Pons (tissue), 1 donor: ENCODE measurements at regions not wholly inside any gene's neighbourhood (a gene's known extent, or its start where the extent isn't known, plus 50 kb on each side); places are given as distances from the start of the nearest gene placed in this dataset.
"Not testable (repeated sequence)": the region's sequence is repeated elsewhere in the genome, so short reads cannot be mapped to it uniquely, and the experiment has no call there.

Source experiments
- DNase-seq: peaks from one replicate; pipeline ENCODE4 v3.0.0-alpha.2; 2016; ENCODE audit warnings: low spot score

- DNase-seq, result no peak
Measured at GRCh38 chr9:94033383-94033782, 50.9 kb upstream of the PTPDC1 start.

DNA sequence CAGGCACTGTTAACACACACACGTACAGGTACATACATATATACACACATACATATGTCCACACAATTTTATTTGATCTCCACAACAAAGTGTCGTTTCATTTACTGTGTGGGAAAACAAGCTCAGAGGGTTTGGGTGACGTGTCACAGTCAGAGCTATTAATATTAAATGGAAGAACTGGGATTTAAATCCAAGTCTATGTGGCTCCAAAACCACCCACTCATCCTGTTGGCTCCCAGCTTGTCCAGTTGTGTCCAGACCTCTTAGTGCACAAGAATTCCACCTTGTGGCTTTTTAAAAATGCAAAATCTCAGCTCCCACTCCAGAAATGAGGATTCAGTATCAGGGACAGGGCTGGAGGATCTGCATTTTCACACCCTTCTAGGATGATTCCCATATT lies 52.3 kb upstream of the PTPDC1 start:
- DNase-seq, result no peak

DNA sequence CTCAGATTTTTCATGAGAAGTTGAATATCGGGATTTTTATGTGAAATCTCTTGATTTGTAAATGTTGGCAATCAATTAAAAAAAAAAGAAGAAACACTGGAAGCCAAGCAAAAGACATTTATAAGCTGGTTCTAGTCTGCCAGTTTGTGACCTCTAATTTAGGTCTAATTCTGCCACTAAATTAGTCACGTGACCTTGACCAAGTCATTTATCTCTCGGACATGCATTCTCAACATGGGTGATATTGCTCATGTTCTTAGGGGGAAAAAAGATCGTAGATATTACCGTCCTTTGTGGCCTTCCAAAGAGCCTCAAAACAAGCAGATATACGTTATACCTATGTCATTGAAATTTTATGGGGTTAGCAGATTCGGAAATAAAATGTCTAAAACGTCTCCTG lies 52.9 kb upstream of the PTPDC1 start:
- no peak for DNase-seq

DNA sequence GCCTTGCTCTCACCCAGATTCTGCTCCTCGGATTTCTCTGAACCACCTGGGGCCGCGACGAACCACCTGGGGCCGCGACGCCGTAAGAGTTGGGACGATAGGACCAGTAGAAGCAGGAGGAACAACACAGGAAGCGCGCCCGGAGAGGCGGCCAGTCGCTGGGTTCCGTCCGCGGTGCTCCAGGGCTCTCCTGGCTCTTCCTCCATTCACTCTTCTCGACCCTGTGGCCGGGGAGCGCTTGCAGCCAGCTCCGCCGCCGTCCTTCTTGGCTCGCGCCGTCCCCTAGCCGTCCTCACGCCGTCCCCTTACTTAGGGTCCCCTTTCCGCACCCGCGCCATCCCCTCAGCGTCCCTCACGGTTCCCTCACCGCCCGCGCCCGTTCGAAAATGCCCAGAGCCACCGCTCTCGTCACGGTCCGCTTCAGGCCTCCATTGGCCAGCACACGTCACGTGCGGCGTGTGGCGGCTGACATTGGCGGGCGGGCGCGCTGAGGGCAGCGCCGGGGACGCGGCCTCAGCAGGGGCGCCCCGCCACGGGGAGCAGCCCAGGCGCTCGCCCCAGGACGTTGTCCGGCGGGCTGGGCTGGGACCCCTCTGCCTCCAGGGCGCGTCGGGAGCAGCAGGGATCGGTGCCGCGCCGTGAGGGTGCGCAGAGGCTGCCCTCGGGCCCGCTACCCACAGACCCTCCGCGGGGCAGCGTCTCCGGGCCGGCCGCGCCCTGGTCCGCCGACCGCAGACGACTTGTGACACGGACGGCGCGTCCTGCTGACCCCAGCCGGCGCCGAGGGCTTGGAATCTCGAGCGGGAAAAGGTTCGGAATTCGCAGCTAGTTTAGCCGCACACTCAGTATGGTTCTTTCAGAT lies 53.7 kb upstream of the PTPDC1 start:
- peak; percentile 79 for DNase-seq

DNA sequence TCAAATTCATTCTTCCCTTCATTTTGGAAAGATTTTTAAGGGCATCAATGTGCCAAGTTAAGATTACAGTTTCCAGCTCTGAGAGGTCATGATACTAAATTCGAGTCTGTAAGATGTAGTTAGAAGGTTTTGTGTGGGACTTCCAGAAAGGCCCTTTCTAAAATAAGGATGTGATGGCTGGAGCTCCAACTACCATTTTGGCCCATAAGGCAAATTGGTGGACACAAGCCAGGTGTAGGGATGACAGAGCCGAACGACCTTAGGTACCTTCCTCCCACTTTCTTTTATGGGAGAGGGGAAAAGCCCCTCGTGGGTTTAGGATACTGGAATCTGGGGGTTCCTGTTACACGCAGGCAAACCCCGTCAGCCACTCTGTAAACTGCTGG lies 54.3 kb upstream of the PTPDC1 start:
- DNase-seq, result no peak

GRCh38 chr9:94026816-94027215 lies 57.4 kb upstream of the PTPDC1 start:
- DNase-seq, result no peak

GRCh38 chr9:94022476-94022875 lies 61.8 kb upstream of the PTPDC1 start:
- DNase-seq, result not testable (repeated sequence)

DNA sequence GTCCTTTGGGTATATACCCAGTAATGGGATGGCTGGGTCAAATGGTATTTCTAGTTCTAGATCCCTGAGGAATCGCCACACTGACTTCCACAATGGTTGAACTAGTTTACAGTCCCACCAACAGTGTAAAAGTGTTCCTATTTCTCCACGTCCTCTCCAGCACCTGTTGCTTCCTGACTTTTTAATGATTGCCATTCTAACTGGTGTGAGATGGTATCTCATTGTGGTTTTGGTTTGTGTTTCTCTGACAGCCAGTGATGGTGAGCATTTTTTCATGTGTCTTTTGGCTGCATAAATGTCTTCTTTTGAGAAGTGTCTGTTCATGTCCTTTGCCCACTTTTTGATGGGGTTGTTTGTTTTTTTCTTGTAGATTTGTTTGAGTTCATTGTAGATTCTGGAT lies 63.4 kb upstream of the PTPDC1 start:
- DNase-seq, result not testable (repeated sequence)

DNA sequence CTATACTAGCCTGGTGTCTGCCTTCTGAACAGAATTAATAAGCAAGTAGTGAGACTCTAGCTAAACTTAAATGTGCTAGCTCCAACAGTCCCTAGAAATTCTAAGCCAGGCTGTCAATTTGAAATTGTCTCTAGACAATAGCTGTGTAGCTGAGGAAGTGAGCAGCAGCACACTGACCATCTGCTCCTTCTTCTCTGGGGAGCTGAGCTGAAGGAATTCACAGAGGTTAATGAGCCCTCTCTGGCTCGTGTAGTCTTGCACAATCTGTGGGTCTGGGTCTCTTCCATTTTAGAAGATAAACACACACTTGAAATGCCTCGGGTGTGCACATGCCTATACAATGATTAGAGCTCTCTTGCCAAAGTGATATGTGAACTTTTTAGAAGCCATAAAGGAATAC lies 63.5 kb upstream of the BARX1 start:
- DNase-seq, result no peak

DNA sequence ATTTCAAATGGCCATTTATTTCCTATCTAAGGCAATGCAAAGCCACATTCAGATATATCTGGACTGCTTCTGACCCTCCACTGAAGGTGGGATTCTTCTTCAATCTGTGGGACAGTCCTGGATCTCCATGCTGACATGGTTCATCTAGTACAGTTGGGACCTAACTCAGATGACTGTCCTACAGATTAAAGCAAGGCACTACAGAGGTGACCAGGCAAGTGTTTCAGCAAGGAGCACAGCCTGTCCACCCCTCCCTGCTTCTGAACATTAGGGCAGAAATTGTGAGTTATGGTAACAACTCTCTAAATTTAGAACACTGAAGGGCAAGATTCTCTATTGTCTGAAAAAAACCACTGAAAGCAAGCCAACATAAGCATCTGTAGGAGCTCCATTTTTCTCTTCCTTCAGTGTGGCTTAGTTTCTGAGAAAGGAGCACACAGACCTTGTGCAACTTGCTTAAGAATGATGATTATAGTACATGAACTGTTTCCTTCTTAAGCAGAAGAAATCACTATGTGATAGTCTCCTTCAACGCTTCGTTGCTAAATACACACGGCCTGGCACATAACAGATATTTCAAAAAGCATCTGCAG lies 62.9 kb upstream of the BARX1 start:
- no peak for DNase-seq

DNA sequence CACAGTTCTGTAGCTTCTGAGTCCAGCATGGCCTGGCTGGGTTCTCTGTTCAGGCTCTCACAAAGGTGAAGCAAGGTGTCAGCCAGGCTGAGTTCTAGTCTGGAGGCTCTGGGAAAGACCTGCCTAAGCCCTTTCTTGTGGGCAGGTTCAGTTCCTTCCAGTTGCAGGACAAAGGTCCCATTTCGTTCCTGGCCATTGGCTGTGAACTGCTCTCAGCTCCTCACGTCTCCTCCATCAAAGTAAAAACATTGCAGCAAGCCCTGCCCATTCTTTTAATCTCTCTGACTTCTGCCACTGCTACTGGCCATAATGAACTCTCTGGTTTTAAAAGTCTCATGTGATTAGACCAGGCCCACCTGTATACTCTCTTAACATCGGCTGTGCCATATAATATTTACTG lies 61.6 kb upstream of the BARX1 start:
- no peak for DNase-seq

GRCh38 chr9:94014920-94015319 lies 59.8 kb upstream of the BARX1 start:
- no peak for DNase-seq

DNA sequence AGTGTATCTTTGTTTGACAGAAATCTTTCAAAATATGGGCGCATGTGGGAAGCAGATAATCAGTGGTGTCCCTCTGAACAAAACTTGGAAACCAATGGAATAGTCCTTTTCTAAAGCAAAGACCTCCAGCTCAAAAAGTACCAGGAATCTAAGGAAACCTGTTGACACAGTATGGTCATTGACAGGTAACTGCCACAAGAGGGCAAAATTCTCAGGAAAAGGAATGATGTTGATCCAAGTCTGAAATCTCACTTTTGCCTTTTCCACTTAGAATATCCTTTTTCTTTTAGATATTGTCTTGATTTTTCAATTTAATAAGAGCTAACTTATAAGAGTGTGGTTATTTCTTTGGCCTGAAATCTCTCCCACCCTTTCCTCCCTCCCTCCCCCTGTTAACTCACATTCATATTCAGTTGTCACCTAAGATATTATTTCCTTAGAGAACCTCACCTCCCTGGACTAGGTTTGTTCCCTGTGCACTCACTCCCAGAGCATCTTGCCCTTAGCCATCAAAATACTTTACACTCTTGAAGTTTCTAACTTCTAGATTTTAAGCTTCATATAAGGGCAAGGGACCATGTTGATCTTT lies 59.0 kb upstream of the BARX1 start:
- DNase-seq, result peak; percentile 31

GRCh38 chr9:94010980-94011533 lies 55.9 kb upstream of the BARX1 start:
- no peak for DNase-seq

GRCh38 chr9:94005272-94005901 lies 50.2 kb upstream of the BARX1 start:
- no peak for DNase-seq
